GM18498 (cell line): ENCODE measurements at regions not wholly inside any gene's neighbourhood (a gene's known extent, or its start where the extent isn't known, plus 50 kb on each side); places are given as distances from the start of the nearest gene placed in this dataset.

Source experiments
- ATAC-seq: cut with Tn5 transposase; IDR thresholded peaks from one replicate; pipeline ENCODE4 v1.9.1; 2021; ENCODE audit warnings: mild to moderate bottlenecking, moderate library complexity; ENCODE audit not compliant: unreplicated experiment

GRCh38 chr2:217061916-217062505, 202.1 kb upstream of the TNP1 start:
- no peak for ATAC-seq

DNA sequence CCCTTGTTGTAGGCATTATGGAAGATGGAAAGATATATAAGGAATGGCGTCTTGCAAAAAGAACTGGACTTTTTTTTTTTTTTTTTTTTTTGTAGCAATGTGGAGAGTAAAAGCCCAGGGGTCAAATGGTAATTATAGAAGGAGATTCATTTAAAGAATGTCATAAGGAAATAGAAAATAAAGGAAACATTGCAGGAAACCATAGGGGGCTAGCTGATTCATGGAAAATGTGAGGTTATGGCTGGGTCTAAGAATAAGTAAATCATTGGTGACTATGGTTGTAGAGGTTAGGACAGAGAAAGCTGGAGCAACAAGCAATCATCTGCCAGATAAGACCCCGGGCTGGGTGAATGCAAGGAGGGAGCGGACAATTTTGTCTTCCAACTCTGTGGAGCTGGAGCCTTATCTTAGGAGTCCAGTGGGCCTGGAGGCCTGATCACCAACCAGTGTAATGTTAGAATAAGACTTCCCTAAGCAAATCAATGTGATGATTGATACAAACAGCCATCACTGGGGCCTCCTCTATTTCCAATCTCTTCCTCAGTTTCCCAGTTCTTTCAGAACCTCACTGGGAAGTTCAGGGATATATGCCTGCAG, 201.2 kb upstream of the TNP1 start:
- ATAC-seq, result no peak

GRCh38 chr2:217060516-217060915, 200.7 kb upstream of the TNP1 start:
- no peak for ATAC-seq

DNA sequence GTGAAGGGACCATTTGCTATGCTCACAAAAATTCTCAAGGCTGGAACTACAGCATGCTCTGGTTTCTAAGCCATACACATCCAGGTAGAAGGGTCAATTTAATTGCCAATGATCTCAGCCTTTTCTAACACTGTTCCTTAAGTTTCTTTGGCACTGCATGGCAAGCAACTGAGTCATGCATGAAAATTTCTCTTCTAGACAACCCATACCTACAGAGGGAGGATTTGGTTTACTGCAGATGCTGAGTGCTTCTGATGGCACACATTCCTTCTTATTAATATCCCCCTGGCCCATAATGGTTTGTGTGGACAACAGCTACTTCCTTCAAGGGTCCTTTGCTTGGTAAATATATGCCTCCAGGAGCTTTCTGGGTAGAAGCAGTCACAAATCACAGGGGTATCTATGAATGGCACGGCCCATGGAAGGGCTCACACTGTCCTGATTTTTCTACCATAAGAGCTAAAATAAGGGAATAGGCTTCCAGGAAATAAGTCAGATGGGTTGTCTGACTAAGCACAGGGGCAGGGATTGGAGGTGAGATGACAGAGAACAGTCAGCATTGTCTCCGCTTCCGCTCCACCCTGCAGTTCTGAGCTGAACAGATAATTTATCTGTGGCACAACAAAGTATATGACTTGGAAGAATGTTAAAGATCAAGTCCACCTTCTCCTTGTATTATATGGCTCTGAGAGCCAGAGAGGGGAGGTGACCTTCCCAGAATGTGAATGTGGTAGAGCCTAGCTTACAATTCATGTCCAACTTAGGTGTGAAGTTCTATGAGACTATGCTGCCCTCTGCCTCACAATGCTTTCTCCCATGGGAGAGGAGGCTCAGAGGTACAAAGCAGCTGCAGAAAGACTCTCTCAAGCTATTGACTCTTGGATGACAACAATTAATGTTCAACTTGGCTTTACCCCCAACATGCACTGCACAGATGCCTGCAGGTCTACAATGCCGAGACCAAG, 199.2 kb upstream of the TNP1 start:
- ATAC-seq, result no peak

GRCh38 chr2:217057773-217058172, 197.9 kb upstream of the TNP1 start:
- ATAC-seq, result no peak

DNA sequence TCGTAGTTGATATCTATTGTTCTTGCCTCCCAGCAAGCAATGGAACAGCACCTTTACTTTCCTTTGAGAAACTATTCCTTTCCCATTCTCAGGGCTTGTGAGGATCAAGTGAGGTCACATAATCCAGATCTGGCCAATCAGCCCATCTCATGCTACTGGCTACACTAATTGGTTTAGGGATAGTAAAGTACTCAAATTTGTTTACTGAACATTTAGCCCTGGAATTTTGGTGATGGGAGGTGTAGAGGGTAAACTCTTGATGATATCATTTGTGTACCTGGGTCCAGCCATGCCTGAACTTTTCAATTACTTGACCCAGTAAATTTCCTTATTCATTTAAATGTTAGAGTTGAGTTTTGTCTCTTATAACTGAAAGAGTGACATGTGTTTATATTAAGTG, 195.8 kb upstream of the TNP1 start:
- ATAC-seq, result no peak

GRCh38 chr2:217054791-217055190, 194.9 kb upstream of the TNP1 start:
- no peak for ATAC-seq

DNA sequence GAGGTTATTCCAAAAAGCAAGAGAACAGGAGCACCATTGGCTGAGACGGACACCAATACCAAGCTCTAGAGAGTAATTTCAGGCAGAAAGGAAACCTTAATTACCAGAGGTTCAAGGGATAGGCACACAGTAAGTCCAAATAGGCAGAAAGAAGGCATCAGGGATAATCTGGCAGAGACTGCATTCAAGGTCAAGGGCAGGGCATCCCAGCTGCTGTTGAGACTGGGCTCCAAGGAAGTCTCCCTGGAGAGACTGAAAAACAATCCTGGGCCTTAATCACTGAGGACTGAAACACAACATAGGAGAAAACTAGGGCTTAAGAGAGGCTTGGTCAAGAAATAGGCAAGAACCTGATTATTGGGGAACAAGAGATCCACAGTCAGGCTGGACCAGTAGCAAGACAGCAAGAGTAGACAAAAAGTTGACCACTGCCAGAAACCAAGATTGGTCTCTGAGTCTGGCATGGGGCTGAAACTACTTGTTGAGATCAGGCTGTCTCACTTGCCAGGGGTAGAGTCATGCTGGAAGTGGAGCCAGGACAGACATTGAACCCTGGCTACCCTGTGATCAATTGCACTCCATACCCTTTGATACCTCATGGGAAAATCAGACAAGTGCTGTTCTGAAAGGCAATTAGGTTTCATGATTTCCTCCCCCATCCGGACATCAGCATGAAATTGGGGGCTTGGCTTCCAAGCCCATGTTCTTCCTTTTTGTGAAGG, 193.2 kb upstream of the TNP1 start:
- ATAC-seq, result no peak

GRCh38 chr2:217051416-217051815, 191.6 kb upstream of the TNP1 start:
- no peak for ATAC-seq

DNA sequence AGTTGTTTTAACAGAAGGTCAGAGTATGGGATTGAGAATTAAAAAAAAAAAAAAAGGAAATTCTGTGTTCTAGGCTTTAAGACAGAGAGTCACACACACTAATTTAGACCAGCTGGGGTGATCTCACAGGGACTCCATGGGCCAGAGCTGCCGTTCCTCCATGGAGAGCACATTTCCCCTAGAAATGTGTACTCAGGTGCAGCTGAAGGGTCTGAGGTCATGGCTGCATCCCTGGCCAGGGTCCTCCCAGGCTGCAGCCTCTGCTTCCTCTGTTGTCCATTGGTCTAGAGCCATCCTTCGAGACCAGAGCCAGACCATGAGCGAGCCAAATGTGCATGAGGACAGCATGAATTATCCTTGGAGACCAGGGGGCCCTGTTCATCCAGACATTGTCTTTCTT, 190.1 kb upstream of the TNP1 start:
- no peak for ATAC-seq

GRCh38 chr2:217049422-217049821, 189.6 kb upstream of the TNP1 start:
- no peak for ATAC-seq

- no peak for ATAC-seq
Observed at GRCh38 chr2:217048730-217049129, 188.9 kb upstream of the TNP1 start.

DNA sequence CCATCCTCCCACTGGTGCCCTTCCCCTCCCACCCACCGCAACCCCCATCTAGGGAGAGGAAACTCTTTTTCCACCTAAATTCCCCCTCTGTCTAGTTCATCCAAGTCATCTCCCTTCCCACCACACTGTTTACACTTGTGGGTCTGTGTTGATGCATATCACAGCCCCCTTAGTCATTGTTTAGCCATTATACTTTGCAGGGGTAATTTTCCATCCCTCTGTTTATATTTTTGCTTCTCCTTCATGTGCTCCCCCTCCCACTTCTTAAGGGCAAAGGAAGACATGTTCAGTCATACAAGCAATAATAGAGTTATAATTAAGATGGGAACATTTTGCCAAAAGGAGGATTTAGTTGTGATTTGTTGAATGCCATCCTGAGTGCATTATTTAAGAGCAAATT, 187.8 kb upstream of the TNP1 start:
- ATAC-seq, result no peak

DNA sequence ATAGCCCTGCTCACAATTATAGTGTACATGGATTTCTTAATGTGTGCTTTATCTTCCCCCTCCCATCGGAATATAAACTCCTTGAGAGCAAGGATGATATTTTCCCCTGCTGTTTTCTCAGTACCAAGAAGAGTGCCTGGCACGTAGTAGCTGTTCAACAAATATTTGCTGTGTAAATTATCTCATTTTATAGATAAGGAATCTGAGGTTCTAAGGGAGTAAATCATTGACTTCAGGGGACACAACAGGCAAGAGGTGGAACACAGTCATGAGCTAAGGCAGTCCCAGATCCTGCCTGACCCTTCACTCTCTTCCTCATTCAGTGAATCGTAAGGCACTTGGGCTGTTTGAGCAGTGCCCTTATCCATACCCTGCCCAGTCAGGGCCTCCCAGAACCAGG, 187.3 kb upstream of the TNP1 start:
- ATAC-seq, result no peak

GRCh38 chr2:217045700-217046475, 186.0 kb upstream of the TNP1 start:
- no peak for ATAC-seq

DNA sequence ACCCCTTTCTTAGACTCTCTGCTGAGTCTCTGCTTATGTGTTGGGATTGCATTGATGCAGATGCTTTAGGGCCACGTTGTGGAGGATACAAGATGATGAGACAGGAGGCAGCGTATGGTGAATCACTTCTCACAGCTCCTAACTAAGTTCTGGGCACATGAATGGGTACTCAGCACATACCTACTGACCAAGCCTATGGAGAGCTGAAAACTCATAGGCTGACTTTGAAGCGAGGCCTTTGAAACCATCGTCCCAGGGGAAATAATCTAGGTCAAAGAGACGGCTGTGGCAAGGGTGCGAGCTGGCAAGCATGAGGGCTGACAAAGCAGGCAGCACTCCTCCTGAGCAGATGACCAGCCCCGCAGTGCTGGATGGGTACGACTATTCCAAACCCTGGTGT, 180.2 kb upstream of the TNP1 start:
- ATAC-seq, result no peak

GRCh38 chr2:217038001-217038400, 178.1 kb upstream of the TNP1 start:
- no peak for ATAC-seq

GRCh38 chr2:217037353-217037752, 177.5 kb upstream of the TNP1 start:
- ATAC-seq, result no peak

GRCh38 chr2:217035967-217036366, 176.1 kb upstream of the TNP1 start:
- ATAC-seq, result no peak

- no peak for ATAC-seq
Observed at GRCh38 chr2:217033186-217033585, 173.3 kb upstream of the TNP1 start.

DNA sequence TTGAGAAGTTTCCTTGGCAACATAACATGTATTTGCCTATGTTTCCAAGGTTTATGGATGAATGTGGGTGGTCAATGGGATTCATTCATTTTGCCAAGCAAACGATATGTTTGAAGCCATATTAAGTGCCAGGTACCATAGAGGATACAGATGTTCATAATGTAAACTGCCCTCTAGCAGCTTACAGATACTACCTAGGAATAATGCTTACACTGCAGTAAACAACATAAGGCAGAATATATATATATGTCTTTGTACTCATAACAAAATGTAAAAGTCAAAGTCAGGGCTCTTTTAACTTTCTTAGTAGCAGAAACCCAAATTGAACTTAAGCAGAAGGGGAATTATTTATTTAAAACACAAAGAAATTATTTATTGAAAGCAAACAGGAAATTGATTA, 171.6 kb upstream of the TNP1 start:
- ATAC-seq, result no peak
